Stimulated activated memory B cell treated with anti-CD40 and anti-IgM and Interleukin-4, amounts not matched to agents 10 μg/mL and 1 μg/mL and 100 μg/mL, for 72 hours (primary cell): ENCODE measurements at regions not wholly inside any gene's neighbourhood (a gene's known extent, or its start where the extent isn't known, plus 50 kb on each side); places are given as distances from the start of the nearest gene placed in this dataset.
"Not testable (repeated sequence)": the region's sequence is repeated elsewhere in the genome, so short reads cannot be mapped to it uniquely, and the experiment has no call there.

Experiments
- ATAC-seq: fragments of 150-1000 bp; cut with Tn5 transposase; 2 replicates; pipeline ENCODE4 v1.10.0; 2021
- H3K27ac Mint-ChIP-seq: one replicate; pipeline ENCODE4 v1.8.0; 2022; ENCODE audit warnings: mild to moderate bottlenecking, mixed read lengths
- H3K27me3 Mint-ChIP-seq: one replicate; pipeline ENCODE4 v1.8.0; 2022; ENCODE audit warnings: mixed read lengths
- H3K36me3 Mint-ChIP-seq: one replicate; pipeline ENCODE4 v1.8.0; 2022; ENCODE audit warnings: mixed read lengths
- H3K4me1 Mint-ChIP-seq: one replicate; pipeline ENCODE4 v1.8.0; 2022; ENCODE audit warnings: mixed read lengths
- H3K4me3 Mint-ChIP-seq: one replicate; pipeline ENCODE4 v1.8.0; 2022; ENCODE audit warnings: mild to moderate bottlenecking, moderate library complexity, mixed read lengths
- H3K9me3 Mint-ChIP-seq: one replicate; pipeline ENCODE4 v1.8.0; 2022; ENCODE audit warnings: mixed read lengths

DNA sequence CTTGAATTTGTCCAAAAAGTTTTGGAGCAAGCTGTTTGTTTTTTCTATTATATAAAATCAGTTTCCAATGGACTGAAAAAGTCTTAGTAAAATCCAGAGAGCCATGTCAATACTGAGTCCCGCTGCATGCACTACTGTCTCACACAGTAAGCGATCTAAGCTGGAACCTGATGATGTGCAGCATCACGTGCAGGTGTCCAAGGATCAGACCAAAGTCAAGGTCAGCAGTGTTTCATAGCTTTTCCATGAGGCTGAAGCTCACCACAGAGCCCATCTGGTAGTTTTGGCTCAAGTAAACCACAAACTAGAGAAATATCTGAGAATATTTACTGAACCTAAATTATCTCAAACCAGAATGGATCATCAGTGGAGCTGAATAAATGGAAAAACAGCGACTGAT, 784.0 kb upstream of the SEMA6D start:
- Mint-ChIP-seq H3K27ac (no peak overlapping the region), H3K4me3 (no peak overlapping the region), H3K36me3 (no peaks in the 10 kb centered on the region), H3K9me3 (no peaks in the 10 kb centered on the region), H3K27me3 (no peaks in the 10 kb centered on the region), H3K4me1 (no peaks in the 10 kb centered on the region)
- ATAC-seq, result no peak

DNA sequence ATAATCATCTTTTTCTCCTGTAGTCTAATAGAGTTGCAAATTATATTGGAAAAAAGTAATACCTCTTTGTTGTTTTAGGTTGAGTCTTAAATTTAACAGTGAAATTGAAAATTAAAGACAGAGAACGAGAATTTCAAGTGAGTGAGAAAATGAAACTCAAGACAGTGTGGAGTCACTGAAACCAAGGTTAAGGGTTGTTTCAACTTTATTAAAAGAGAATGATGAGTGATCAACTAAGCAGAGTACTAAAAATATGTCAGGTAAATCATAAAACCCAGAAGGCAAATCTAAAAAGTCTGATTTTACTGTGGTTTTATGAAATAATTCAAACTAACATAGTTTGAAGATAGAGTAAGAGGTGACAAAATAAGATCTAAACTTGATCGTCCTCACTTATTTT, 782.5 kb upstream of the SEMA6D start:
- Mint-ChIP-seq H3K9me3 (no peaks in the 10 kb centered on the region), H3K4me3 (no peak overlapping the region), H3K27me3 (no peaks in the 10 kb centered on the region), H3K36me3 (no peaks in the 10 kb centered on the region), H3K27ac (no peak overlapping the region), H3K4me1 (no peaks in the 10 kb centered on the region)
- ATAC-seq, result no peak

DNA sequence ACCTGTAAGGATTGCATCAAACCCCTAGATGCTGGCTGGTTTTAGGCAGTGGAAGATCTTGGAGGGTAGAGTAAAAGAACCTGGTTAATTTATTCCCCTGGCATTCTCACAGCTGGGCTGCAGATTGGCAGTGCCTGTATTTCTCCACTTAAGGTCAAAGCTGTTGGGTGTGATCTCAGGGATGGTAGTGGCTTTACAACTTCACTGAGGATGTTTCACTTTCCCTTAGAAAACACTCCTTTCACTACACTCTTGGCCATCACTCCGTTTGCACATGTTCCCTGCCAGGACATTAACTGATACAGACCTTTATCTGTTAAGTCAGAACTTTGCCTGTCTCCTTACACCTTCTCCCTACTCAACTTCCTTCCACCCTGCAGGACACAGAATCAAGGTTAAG, 779.1 kb upstream of the SEMA6D start:
- Mint-ChIP-seq H3K4me1 (no peaks in the 10 kb centered on the region), H3K36me3 (no peaks in the 10 kb centered on the region), H3K27ac (no peak overlapping the region), H3K27me3 (no peaks in the 10 kb centered on the region), H3K9me3 (peaks cover 4% of the 10 kb centered on the region), H3K4me3 (no peak overlapping the region)
- ATAC-seq, result no peak

DNA sequence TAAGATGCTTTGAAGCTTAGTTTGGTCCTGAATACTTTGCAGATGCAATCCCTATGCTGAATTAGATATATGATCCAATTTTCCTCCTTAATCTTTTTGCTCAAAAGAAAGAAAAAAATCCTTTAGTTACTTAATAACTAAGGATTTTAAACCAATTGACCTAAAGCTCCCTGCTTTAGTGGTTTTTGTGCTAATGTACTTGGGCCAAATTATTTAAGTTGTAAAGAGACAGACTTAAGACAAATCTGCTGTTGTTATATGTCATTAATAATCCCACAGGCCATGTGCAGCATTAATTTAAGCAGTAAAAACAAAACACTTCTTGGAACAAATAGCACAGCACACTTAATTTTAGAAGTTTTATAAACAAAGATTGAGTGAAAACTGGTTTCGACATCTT, 776.1 kb upstream of the SEMA6D start:
- no peak overlapping the region for H3K4me3 Mint-ChIP-seq
- H3K36me3 Mint-ChIP-seq, result no peaks in the 10 kb centered on the region
- ATAC-seq, result no peak
- no peak overlapping the region for H3K27ac Mint-ChIP-seq
- no peaks in the 10 kb centered on the region for H3K4me1 Mint-ChIP-seq
- H3K9me3 Mint-ChIP-seq, result peaks cover 6% of the 10 kb centered on the region
- H3K27me3 Mint-ChIP-seq, result no peaks in the 10 kb centered on the region

DNA sequence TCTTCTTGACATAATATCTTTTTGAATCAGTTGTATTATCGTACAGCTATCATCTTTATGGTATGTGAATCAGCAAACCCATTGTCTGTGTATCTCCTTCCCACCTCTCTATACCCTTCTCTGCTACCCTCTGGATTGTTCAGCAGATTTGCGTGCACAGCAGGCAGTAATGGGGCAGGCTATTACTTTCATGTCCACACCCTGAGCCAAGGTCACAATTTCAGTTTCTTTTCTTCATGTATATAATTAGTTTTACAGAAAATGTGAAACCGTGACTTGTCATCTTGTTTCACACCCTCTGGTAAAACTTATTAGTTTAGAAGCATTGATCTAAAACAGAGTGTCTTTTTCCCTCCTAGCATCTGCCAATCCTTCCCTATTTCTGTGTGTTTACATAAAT, 770.4 kb upstream of the SEMA6D start:
- Mint-ChIP-seq H3K27ac (no peak overlapping the region), H3K4me1 (no peaks in the 10 kb centered on the region), H3K36me3 (no peaks in the 10 kb centered on the region), H3K27me3 (no peaks in the 10 kb centered on the region), H3K4me3 (no peak overlapping the region), H3K9me3 (peaks cover 9% of the 10 kb centered on the region)
- no peak for ATAC-seq

DNA sequence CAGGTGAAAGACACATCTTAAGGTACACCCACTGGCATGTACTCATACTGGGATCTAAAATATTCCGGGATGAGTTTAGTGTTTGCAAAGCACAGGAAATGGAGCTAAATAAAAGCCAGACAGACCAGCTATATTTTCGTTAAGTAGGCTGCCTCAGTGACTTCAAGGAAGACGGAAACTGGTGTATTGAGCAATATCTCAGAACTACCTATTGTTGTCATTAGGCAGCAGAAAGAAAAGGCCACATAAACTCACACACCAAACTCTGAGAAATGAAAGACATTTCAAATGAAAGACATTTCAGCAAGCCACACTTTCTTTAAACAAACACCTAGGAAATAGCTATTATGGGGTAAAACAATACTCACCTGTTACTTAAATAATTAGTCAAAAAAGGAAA, 761.7 kb upstream of the SEMA6D start:
- Mint-ChIP-seq H3K4me3 (no peak overlapping the region), H3K36me3 (no peaks in the 10 kb centered on the region), H3K27me3 (no peaks in the 10 kb centered on the region), H3K9me3 (peaks cover 9% of the 10 kb centered on the region), H3K4me1 (no peaks in the 10 kb centered on the region), H3K27ac (no peak overlapping the region)
- no peak for ATAC-seq

DNA sequence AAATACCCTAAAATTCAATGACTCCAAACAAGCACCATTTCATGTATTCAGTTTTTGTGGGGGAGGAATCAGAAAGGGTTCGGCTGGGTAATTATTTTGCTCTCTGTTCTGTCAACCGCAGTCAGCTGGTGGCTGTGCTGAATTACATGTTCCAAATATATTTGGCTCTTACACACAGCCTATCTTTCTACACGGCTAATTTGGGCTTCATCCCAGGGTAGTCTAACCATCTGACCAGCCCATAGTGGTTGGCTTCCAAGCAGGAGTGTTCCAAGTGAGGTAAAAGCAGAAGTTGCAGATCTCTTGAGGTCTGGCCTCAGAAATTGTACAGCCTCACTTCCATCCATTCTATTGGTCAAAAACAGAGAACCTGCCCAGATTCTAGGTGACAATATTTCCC, 760.8 kb upstream of the SEMA6D start:
- Mint-ChIP-seq H3K27ac (no peak overlapping the region), H3K9me3 (peaks cover 9% of the 10 kb centered on the region), H3K4me3 (no peak overlapping the region), H3K27me3 (no peaks in the 10 kb centered on the region), H3K4me1 (no peaks in the 10 kb centered on the region), H3K36me3 (no peaks in the 10 kb centered on the region)
- no peak for ATAC-seq

DNA sequence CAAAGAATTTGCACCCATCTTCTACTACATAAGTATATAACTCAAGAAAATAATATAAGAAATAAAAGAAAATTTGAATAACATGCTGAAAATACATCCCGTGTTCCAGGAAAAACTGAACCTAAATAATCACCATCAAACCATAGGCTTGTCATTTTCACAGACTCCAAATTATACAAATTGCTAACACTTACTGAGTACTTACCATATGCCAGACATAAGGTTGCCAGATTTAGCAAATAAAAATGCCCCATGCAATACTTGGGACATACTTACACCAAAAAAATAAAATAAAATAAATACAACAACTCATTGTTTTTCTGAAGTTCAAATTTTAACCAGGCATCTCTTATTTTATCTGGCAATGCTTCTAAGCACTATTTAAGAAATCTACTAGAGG, 760.4 kb upstream of the SEMA6D start:
- H3K9me3 Mint-ChIP-seq, result peaks cover 9% of the 10 kb centered on the region
- no peaks in the 10 kb centered on the region for H3K36me3 Mint-ChIP-seq
- H3K4me3 Mint-ChIP-seq, result no peak overlapping the region
- H3K27ac Mint-ChIP-seq, result no peak overlapping the region
- no peaks in the 10 kb centered on the region for H3K27me3 Mint-ChIP-seq
- ATAC-seq, result no peak
- no peaks in the 10 kb centered on the region for H3K4me1 Mint-ChIP-seq

DNA sequence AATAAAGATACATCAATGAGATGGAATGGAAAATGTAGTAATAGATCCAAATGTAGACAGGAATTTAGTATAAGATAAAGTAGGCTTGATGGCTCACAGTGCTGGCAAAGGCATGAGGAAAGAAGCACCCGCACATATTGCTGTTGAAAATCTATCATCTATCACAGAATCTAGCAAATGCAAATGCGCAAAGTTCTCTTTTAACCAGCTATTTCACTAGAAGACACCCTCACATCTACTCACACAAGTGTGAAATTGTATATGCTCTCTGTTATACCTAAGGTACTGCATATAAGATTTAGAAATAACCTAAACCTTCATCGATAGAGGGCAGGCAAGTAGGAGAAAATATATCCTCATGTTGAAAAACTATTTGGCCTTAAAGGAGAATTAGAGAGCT, 756.7 kb upstream of the SEMA6D start:
- ATAC-seq, result no peak
- Mint-ChIP-seq H3K4me3 (no peak overlapping the region), H3K9me3 (peaks cover 3% of the 10 kb centered on the region), H3K27ac (no peak overlapping the region), H3K4me1 (no peaks in the 10 kb centered on the region), H3K36me3 (no peaks in the 10 kb centered on the region), H3K27me3 (no peaks in the 10 kb centered on the region)

DNA sequence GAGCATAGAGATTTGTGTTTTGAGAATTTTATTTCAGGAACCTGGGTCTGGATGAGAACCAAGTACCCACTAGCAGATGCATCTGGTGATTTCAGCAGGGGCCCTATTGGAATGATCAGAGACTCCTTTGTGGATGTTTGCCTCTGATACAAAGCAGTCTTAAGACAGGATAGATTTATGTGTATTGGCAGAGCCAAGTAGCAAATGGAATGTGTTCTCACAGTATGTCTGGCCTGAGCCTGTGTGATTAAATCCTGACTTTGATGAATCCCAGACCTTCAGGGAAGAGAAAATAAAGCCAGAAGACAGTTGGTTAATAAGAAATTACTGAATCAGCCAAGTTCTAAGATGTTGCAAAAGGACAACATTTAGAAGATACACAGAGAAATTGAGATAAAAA, 755.5 kb upstream of the SEMA6D start:
- H3K27ac Mint-ChIP-seq, result no peak overlapping the region
- H3K4me1 Mint-ChIP-seq, result no peaks in the 10 kb centered on the region
- no peaks in the 10 kb centered on the region for H3K36me3 Mint-ChIP-seq
- H3K27me3 Mint-ChIP-seq, result no peaks in the 10 kb centered on the region
- no peak overlapping the region for H3K4me3 Mint-ChIP-seq
- H3K9me3 Mint-ChIP-seq, result peaks cover 3% of the 10 kb centered on the region
- ATAC-seq, result no peak

DNA sequence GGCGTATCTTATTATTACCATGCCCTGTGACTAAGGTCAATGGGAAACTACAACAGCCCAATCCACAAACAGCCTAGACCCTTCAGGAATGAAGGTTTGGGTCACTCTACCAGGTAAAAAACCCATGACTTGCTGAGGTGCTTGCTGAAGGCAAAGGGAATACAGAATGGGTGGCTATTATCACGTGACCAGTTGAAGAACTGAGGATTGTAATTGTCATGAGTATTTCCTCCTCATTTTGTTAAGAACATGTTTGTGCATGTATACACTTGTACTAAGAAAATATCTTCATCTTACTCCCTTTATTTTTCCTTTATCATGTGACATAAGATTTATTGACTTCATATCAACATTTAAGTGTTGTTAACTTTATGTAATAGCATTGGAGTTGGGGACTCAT, 729.2 kb upstream of the SEMA6D start:
- peaks cover 19% of the 10 kb centered on the region for H3K9me3 Mint-ChIP-seq
- H3K27ac Mint-ChIP-seq, H3K27me3 Mint-ChIP-seq, H3K4me1 Mint-ChIP-seq, H3K4me3 Mint-ChIP-seq, H3K36me3 Mint-ChIP-seq, ATAC-seq: not testable (repeated sequence)

DNA sequence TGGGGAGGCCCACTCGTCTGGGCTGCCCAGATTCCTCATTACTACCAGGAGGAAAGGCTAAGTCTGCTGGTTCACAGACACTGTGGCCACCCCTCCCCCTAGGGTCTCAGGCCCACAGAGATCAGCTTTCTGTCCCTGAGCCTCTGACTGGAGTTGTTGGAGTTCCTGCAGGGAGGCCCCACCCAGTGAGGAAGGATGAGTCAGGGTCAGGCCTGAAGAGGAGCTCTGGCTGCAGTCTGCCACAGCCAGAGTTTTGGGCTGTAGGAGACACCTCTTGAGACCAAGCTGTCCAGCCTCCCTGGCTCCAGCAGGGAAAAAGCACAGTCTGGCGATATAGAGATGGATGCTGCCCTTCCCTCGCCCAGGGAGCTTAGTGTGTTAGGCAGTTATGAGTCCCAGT, 720.9 kb upstream of the SEMA6D start:
- Mint-ChIP-seq H3K4me3 (no peak overlapping the region), H3K4me1 (no peaks in the 10 kb centered on the region), H3K27ac (no peak overlapping the region), H3K9me3 (peaks cover 17% of the 10 kb centered on the region), H3K36me3 (no peaks in the 10 kb centered on the region), H3K27me3 (no peaks in the 10 kb centered on the region)
- ATAC-seq, result no peak

DNA sequence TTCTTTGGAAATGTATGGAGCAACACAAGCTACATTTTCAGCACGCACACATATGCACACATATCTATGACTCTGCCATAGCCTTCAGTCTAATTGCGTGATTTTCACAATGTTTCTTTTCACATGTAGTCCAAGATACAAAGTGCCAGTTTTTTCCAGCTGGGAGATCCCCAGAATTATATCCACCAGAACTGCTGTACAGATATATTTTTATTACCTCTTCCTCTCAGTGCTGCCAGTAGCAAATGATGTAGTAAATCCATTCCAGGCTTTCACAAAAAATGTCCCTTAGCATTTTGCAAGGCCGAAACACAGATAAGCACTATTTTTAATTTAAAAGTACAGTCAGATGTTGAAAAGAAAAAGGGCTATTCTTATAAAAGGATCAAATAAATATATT, 719.8 kb upstream of the SEMA6D start:
- no peaks in the 10 kb centered on the region for H3K27me3 Mint-ChIP-seq
- no peak for ATAC-seq
- H3K4me3 Mint-ChIP-seq, result no peak overlapping the region
- no peaks in the 10 kb centered on the region for H3K36me3 Mint-ChIP-seq
- H3K9me3 Mint-ChIP-seq, result peaks cover 13% of the 10 kb centered on the region
- no peak overlapping the region for H3K27ac Mint-ChIP-seq
- no peaks in the 10 kb centered on the region for H3K4me1 Mint-ChIP-seq

DNA sequence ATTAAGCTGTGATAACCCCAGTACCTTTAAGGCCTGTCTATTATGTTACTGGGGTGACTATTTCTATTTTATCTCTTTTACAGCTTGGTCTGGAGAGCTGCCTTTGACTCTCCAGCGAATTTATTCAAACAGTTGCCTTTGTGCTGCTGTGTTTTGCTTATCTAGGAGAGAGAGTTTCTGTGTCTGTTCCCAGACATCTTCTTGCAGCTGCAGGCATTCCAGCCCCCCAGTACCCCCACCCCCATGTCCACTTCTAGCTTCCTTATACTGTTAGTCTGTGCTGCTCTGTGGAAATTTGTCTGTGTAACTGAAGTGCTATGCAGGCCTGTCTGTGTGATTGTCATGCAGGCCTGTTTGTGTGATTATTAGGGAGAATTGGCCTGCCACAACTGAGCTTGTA, 713.7 kb upstream of the SEMA6D start:
- H3K36me3 Mint-ChIP-seq, result no peaks in the 10 kb centered on the region
- peaks cover 18% of the 10 kb centered on the region for H3K9me3 Mint-ChIP-seq
- H3K4me1 Mint-ChIP-seq, result no peaks in the 10 kb centered on the region
- H3K27me3 Mint-ChIP-seq, result no peaks in the 10 kb centered on the region
- no peak overlapping the region for H3K27ac Mint-ChIP-seq
- H3K4me3 Mint-ChIP-seq, result no peak overlapping the region
- ATAC-seq, result no peak

DNA sequence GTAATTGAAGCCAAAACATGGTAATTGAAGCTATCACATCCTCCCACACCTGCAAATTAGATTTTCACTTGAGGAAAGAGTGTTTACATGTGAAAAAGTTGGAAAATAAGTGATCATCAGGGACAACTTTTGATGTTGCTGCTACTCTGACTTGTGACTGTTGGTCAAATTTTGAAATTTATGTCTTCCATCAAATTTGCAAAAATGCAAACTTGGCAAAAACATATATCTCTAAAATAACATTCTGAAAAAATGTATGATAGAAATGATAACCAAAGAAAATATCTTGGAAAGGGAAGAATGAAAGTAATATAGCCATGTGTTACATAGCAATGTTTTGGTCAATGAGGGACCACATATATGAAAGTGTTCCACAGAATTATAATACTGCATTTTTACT, 703.9 kb upstream of the SEMA6D start:
- no peaks in the 10 kb centered on the region for H3K36me3 Mint-ChIP-seq
- no peak for ATAC-seq
- H3K27me3 Mint-ChIP-seq, result no peaks in the 10 kb centered on the region
- H3K9me3 Mint-ChIP-seq, result peaks cover 7% of the 10 kb centered on the region
- H3K4me1 Mint-ChIP-seq, result no peaks in the 10 kb centered on the region
- no peak overlapping the region for H3K4me3 Mint-ChIP-seq
- no peak overlapping the region for H3K27ac Mint-ChIP-seq

DNA sequence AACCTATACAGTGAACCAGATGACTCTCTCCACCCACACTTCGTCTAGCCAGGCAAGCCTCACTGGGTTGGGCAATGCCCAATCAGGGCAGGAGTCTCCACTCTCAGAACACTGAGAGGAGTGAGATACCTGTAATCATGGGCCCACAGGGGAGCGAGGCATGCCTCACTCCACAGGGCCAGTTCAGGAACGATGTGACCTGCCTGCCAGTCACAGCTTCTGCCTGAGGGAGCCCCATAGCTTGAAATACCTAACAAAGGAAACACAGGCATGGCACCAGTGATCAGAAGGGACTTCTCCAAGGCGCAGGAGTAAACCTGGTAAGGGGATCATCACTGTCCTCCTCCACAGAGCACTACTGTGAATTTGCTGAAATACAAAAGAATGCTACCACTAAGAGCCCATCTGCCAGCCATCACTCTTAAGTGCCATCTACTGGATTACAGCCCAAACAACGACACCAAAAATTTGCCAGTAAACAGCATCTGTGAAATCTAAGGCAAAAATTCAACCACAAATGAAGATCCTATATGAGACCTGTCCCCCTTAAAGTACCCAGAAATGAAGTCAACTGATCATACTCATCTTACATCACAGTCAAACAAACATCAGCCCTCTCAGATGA, 689.9 kb upstream of the SEMA6D start:
- Mint-ChIP-seq H3K27me3 (no peaks in the 10 kb centered on the region), H3K4me3 (no peak overlapping the region), H3K4me1 (no peaks in the 10 kb centered on the region), H3K27ac (no peak overlapping the region), H3K36me3 (no peaks in the 10 kb centered on the region), H3K9me3 (peaks cover 16% of the 10 kb centered on the region)
- no peak for ATAC-seq
